GM23338 (cell line): ENCODE measurements at regions not wholly inside any gene's neighbourhood (a gene's known extent, or its start where the extent isn't known, plus 50 kb on each side); places are given as distances from the start of the nearest gene placed in this dataset.

Experiments used
- ATAC-seq: fragments of 200-7000 bp; cut with Tn5 transposase; 3 replicates; pipeline ENCODE4 v1.9.1; 2020
- DNase-seq: peaks from one replicate; pipeline ENCODE4 v3.0.0-alpha.2; 2015; ENCODE audit warnings: low spot score
- H2AFZ ChIP-seq: fragments of 200-600 bp; sonication (generic); 2 replicates; pipeline ENCODE4 v1.8.0; 2016; ENCODE audit warnings: antibody characterized with exemption, mild to moderate bottlenecking, moderate library complexity
- H3F3A ChIP-seq: fragments of 200-600 bp; sonication (generic); replicated peaks from 2 replicates; pipeline ENCODE4 v1.8.0; 2017; ENCODE audit warnings: antibody characterized with exemption, mixed run types, low read depth
- H3K27ac ChIP-seq: fragments of 200-600 bp; sonication (generic); 2 replicates; pipeline ENCODE4 v1.6.1; 2016; ENCODE audit warnings: low read depth
- H3K27me3 ChIP-seq: fragments of 200-600 bp; sonication (generic); 2 replicates; pipeline ENCODE4 v1.8.0; 2016; ENCODE audit warnings: mild to moderate bottlenecking, mixed run types, moderate library complexity; ENCODE audit not compliant: insufficient read depth
- H3K36me3 ChIP-seq: fragments of 200-600 bp; sonication (generic); 2 replicates; pipeline ENCODE4 v1.8.0; 2016; ENCODE audit warnings: mild to moderate bottlenecking; ENCODE audit not compliant: insufficient read depth
- H3K4me1 ChIP-seq: fragments of 200-600 bp; sonication (generic); 2 replicates; pipeline ENCODE4 v1.8.0; 2016; ENCODE audit warnings: mild to moderate bottlenecking, moderate library complexity; ENCODE audit not compliant: insufficient read depth
- H3K4me2 ChIP-seq: fragments of 200-600 bp; sonication (generic); 2 replicates; pipeline ENCODE4 v1.7.1; 2017; ENCODE audit warnings: mixed run types
- H3K4me3 ChIP-seq: fragments of 200-600 bp; sonication (generic); 2 replicates; pipeline ENCODE4 v1.6.1; 2016; ENCODE audit warnings: mixed run types
- H3K79me2 ChIP-seq: fragments of 200-600 bp; sonication (generic); replicated peaks from 2 replicates; pipeline ENCODE4 v1.8.0; 2017; ENCODE audit warnings: mild to moderate bottlenecking; ENCODE audit not compliant: insufficient read depth
- H3K9me2 ChIP-seq: fragments of 200-600 bp; sonication (generic); 2 replicates; pipeline ENCODE4 v1.8.0; 2017; ENCODE audit not compliant: insufficient read depth
- H4K20me1 ChIP-seq: fragments of 200-600 bp; sonication (generic); replicated peaks from 2 replicates; pipeline ENCODE4 v1.8.0; 2017; ENCODE audit warnings: mild to moderate bottlenecking; ENCODE audit not compliant: insufficient read depth
- H3K27ac Mint-ChIP-seq: 2 replicates; pipeline ENCODE4 v1.8.0; 2020; ENCODE audit warnings: inconsistent platforms, mild to moderate bottlenecking, moderate library complexity, mixed read lengths
- H3K27me3 Mint-ChIP-seq: 3 replicates; pipeline ENCODE4 v1.8.0; 2022; ENCODE audit warnings: low read depth, mild to moderate bottlenecking, moderate library complexity, mixed read lengths, inconsistent platforms; ENCODE audit not compliant: insufficient read depth, poor library complexity
- H3K36me3 Mint-ChIP-seq: 3 replicates; pipeline ENCODE4 v1.8.0; 2021; ENCODE audit warnings: low read depth, mild to moderate bottlenecking, inconsistent platforms, moderate library complexity, mixed read lengths
- H3K4me1 Mint-ChIP-seq: 3 replicates; pipeline ENCODE4 v1.8.0; 2020; ENCODE audit warnings: mild to moderate bottlenecking, inconsistent platforms, mixed read lengths
- H3K4me3 Mint-ChIP-seq: 3 replicates; pipeline ENCODE4 v1.8.0; 2021; ENCODE audit warnings: moderate library complexity, mild to moderate bottlenecking, inconsistent platforms, mixed read lengths
- H3K9me3 Mint-ChIP-seq: 3 replicates; pipeline ENCODE4 v1.8.0; 2020; ENCODE audit warnings: moderate library complexity, mild to moderate bottlenecking, inconsistent platforms, mixed read lengths
- CREB1 ChIP-seq: fragments of 250-450 bp; sonication (Bioruptor Pico); IDR thresholded peaks from 2 replicates; pipeline ENCODE4 v1.5.0; 2020; ENCODE audit warnings: low read depth, mild to moderate bottlenecking, moderate library complexity
- CTCF ChIP-seq, 2 experiments: fragments of 200-600 bp in 1 of 2; sonication (generic) in 1 of 2; conservative IDR thresholded peaks; 2 replicates each; pipeline versions ENCODE4 v1.5.1 to v1.6.1; 2016 to 2017; ENCODE audit warnings: antibody characterized with exemption in 2 of 2, low read depth in 2 of 2, mild to moderate bottlenecking in 2 of 2, moderate library complexity in 1 of 2
- ETS1 ChIP-seq: IDR thresholded peaks from 2 replicates; pipeline ENCODE4 v1.6.1; 2016; ENCODE audit warnings: antibody characterized with exemption
- EZH2 ChIP-seq: fragments of 200-600 bp; sonication (generic); IDR thresholded peaks from one replicate; pipeline ENCODE4 v1.8.0; 2017; ENCODE audit warnings: antibody characterized with exemption, mild to moderate bottlenecking, low read depth; ENCODE audit not compliant: unreplicated experiment
- EZH2phosphoT487 ChIP-seq: fragments of 200-600 bp; sonication (generic); IDR thresholded peaks from one replicate; pipeline ENCODE4 v1.8.1; 2018; ENCODE audit warnings: antibody characterized with exemption; ENCODE audit not compliant: unreplicated experiment
- JUNB ChIP-seq: IDR thresholded peaks from one replicate; pipeline ENCODE4 v1.6.1; 2016; ENCODE audit warnings: antibody characterized with exemption; ENCODE audit not compliant: unreplicated experiment
- NANOG ChIP-seq: IDR thresholded peaks from 2 replicates; pipeline ENCODE4 v1.6.1; 2016; ENCODE audit warnings: antibody characterized with exemption, borderline replicate concordance
- POLR2AphosphoS5 ChIP-seq: IDR thresholded peaks from 2 replicates; pipeline ENCODE4 v1.6.1; 2016; ENCODE audit warnings: antibody characterized with exemption, low read depth
- REST ChIP-seq: IDR thresholded peaks from one replicate; pipeline ENCODE4 v1.6.1; 2018; ENCODE audit warnings: antibody characterized with exemption; ENCODE audit not compliant: unreplicated experiment
- STAT1 ChIP-seq: IDR thresholded peaks from one replicate; pipeline ENCODE4 v1.6.1; 2016; ENCODE audit warnings: antibody characterized with exemption; ENCODE audit not compliant: unreplicated experiment
- ZNF114 ChIP-seq: fragments of 250-450 bp; sonication (Bioruptor Pico); IDR thresholded peaks from 2 replicates; pipeline ENCODE4 v1.5.0; 2020; ENCODE audit warnings: mild to moderate bottlenecking, moderate library complexity
- ZNF331 ChIP-seq: fragments of 250-450 bp; sonication (Bioruptor Pico); IDR thresholded peaks from 2 replicates; pipeline ENCODE4 v1.5.0; 2020; ENCODE audit warnings: low read depth, mild to moderate bottlenecking, moderate library complexity
- TF ChIP-seq, protein P1 (sequence below): fragments of 250-450 bp; sonication (Bioruptor Pico); IDR thresholded peaks from 2 replicates; pipeline ENCODE4 v1.5.0; 2020; ENCODE audit warnings: mild to moderate bottlenecking, moderate library complexity

DNA sequence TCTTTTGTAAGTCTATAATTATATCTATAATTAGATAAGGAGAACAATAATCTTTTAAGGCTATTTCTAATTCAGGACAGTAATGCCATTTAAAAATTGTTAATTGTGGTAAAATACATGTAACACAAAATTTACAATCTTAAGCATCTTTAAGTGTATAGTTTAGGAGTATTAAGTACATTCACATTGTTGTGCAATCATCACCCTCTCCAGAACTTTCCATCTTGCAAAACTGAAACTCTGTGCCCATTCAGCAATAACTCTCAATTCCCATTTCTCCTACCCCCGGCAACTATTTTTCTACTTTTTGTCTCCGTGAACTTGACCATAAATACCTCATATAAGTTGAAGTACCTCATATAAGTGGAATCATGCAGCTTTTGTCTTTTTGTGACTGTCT is 93.9 kb upstream of the KCNA3 start (continued):
- TF ChIP-seq ZNF114 (CRISPR knock-in tag) (no peak), CREB1 (no peak), JUNB (no peak), EZH2 (no peak)

- TF ChIP-seq NANOG (no peak), CTCF (conservative IDR thresholded peaks at IDR 0.05; ENCODE audit: low read depth in 2 of 2) (no peak), STAT1 (no peak), JUNB (no peak), REST (no peak), EZH2phosphoT487 (no peak), ZNF331 (CRISPR knock-in tag) (no peak), ETS1 (no peak), ZNF114 (CRISPR knock-in tag) (no peak), EZH2 (no peak), CREB1 (no peak), POLR2AphosphoS5 (no peak)
- TF ChIP-seq, protein P1, sequence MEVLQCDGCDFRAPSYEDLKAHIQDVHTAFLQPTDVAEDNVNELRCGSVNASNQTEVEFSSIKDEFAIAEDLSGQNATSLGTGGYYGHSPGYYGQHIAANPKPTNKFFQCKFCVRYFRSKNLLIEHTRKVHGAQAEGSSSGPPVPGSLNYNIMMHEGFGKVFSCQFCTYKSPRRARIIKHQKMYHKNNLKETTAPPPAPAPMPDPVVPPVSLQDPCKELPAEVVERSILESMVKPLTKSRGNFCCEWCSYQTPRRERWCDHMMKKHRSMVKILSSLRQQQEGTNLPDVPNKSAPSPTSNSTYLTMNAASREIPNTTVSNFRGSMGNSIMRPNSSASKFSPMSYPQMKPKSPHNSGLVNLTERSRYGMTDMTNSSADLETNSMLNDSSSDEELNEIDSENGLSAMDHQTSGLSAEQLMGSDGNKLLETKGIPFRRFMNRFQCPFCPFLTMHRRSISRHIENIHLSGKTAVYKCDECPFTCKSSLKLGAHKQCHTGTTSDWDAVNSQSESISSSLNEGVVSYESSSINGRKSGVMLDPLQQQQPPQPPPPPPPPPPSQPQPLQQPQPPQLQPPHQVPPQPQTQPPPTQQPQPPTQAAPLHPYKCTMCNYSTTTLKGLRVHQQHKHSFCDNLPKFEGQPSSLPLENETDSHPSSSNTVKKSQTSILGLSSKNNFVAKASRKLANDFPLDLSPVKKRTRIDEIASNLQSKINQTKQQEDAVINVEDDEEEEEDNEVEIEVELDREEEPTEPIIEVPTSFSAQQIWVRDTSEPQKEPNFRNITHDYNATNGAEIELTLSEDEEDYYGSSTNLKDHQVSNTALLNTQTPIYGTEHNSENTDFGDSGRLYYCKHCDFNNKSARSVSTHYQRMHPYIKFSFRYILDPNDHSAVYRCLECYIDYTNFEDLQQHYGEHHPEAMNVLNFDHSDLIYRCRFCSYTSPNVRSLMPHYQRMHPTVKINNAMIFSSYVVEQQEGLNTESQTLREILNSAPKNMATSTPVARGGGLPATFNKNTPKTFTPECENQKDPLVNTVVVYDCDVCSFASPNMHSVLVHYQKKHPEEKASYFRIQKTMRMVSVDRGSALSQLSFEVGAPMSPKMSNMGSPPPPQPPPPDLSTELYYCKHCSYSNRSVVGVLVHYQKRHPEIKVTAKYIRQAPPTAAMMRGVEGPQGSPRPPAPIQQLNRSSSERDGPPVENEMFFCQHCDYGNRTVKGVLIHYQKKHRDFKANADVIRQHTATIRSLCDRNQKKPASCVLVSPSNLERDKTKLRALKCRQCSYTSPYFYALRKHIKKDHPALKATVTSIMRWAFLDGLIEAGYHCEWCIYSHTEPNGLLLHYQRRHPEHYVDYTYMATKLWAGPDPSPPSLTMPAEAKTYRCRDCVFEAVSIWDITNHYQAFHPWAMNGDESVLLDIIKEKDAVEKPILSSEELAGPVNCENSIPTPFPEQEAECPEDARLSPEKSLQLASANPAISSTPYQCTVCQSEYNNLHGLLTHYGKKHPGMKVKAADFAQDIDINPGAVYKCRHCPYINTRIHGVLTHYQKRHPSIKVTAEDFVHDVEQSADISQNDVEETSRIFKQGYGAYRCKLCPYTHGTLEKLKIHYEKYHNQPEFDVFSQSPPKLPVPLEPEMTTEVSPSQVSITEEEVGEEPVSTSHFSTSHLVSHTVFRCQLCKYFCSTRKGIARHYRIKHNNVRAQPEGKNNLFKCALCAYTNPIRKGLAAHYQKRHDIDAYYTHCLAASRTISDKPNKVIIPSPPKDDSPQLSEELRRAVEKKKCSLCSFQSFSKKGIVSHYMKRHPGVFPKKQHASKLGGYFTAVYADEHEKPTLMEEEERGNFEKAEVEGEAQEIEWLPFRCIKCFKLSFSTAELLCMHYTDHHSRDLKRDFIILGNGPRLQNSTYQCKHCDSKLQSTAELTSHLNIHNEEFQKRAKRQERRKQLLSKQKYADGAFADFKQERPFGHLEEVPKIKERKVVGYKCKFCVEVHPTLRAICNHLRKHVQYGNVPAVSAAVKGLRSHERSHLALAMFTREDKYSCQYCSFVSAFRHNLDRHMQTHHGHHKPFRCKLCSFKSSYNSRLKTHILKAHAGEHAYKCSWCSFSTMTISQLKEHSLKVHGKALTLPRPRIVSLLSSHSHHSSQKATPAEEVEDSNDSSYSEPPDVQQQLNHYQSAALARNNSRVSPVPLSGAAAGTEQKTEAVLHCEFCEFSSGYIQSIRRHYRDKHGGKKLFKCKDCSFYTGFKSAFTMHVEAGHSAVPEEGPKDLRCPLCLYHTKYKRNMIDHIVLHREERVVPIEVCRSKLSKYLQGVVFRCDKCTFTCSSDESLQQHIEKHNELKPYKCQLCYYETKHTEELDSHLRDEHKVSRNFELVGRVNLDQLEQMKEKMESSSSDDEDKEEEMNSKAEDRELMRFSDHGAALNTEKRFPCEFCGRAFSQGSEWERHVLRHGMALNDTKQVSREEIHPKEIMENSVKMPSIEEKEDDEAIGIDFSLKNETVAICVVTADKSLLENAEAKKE (CRISPR knock-in tag), result no peak
- Histone ChIP-seq H3K4me1 (no peaks in the 10 kb centered on the region), H3K27me3 (no peaks in the 10 kb centered on the region), H3K36me3 (no peaks in the 10 kb centered on the region), H3K4me3 (no peak overlapping the region), H4K20me1 (no peaks in the 10 kb centered on the region), H3K27ac (no peak overlapping the region), H2AFZ (no peak overlapping the region), H3K79me2 (no peaks in the 10 kb centered on the region), H3K4me2 (no peak overlapping the region), H3F3A (no peaks in the 10 kb centered on the region), H3K9me2 (no peaks in the 10 kb centered on the region)
- Mint-ChIP-seq H3K27ac (no peak overlapping the region), H3K4me1 (no peaks in the 10 kb centered on the region), H3K4me3 (no peak overlapping the region), H3K9me3 (no peaks in the 10 kb centered on the region; the same call in 2 of the 3 replicates), H3K27me3 (no peaks in the 10 kb centered on the region), H3K36me3 (no peaks in the 10 kb centered on the region)
- no peak for DNase-seq
- ATAC-seq, result no peak
Observed at GRCh38 chr1:110766336-110766647, 91.6 kb upstream of the KCNA3 start.
